ENCODE measurements at regions not wholly inside any gene's neighbourhood (a gene's known extent, or its start where the extent isn't known, plus 50 kb on each side); places are given as distances from the start of the nearest gene placed in this dataset. TPM values are rescaled to one million over a fixed set of nuclear protein-coding genes. Genes with fewer than 3 reads are reported as not detected.

- no peak for TF ChIP-seq ZBTB40 (IDR thresholded peaks at IDR 0.05)
- no peak for TF ChIP-seq ZBTB40 (CRISPR knock-in tag; IDR thresholded peaks at IDR 0.05)
- TF ChIP-seq ZNF76 (CRISPR knock-in tag; IDR thresholded peaks at IDR 0.05; ENCODE audit: borderline replicate concordance) = no peak
- TF ChIP-seq ZNF668 (CRISPR knock-in tag; IDR thresholded peaks at IDR 0.05) = no peak
Observed at GRCh38 chr4:22003878-22004277, 55.3 kb upstream of the KCNIP4 start (continued).

Small RNA genes in the stretch of these regions (small RNA-seq; reads per million reads assigned to genes)
- gene RNU6-420P = not detected

All from K562 (cell line).